ENCODE measurements at regions not wholly inside any gene's neighbourhood (a gene's known extent, or its start where the extent isn't known, plus 50 kb on each side); places are given as distances from the start of the nearest gene placed in this dataset.

DNA sequence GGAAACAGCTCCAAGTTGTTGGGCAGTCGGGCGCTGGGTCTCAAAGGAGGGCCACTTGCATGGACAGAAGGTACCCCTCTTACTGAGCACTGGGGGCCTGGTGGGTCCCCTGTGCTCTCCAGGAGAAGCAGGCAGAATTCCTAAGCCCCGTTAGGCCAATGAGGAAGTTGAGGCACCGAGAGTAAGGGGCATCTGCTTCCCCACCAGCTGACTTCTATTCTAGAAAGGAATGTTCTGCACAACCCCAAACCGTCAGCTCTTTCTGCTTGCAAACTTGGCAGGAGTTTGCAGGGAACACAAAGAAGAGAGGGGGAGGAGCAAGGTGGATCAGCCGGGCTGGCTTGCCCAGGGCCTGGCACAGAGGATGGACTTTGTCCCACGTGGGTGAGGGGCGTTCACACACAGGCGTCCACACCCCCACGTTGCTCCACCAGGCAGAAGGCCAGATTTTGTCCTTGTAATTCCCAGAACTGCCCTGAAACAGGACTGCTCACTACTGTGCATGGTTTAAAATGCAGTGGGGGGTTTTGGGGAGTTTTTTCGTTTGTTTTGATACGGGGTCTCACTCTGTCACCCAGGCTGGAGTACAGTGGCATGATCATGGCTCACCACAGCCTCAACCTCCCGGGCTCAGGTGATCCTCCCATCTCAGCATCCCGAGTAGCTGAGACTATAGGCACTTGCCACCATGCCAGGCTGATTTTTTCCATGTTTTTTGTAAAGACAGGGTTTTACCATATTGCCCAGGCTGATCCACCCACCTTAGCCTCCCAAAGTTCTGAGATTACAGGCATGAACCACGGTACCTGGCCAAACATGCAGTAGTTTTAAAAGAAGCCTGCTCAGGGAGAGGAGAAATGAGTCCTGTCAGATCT is 93.3 kb downstream of the SNX5 start:
- ChIA-PET POLR2A (interaction anchor here (0.7 to 14.0 kb wide), 22 partner anchors 12 to 305 kb away, joined by 3 to 763 read pairs (median 4); partner anchors contain the start of genes DSTN, KAT14, PET117 and RRBP1), CTCF (ENCODE audit: low intra/inter-chr PET ratio, low total read pairs) (interaction anchor here (1.3 kb wide), 1 partner anchor 23 kb away, joined by 3 read pairs; no protein-coding TSS in a partner anchor)
- in situ Hi-C loops (cut with HindIII; ENCODE audit: extremely low pct_ligation_motif_present, low pct_unique_long_range_greater_than_20kb) (no loop called here), intact Hi-C loops (cut with micrococcal nuclease; ENCODE audit: unreplicated experiment) (loop anchor here (1.0 to 5.0 kb wide), 3 partner anchors 11 to 68 kb away; no protein-coding TSS in a partner anchor)
- Histone ChIP-seq H3K4me3 (replicated peaks in 1 of 3; ENCODE audit: insufficient read depth in 1 of 3, low read depth in 2 of 3, low read length in 3 of 3) (peak overlapping the region in 2 of 3 experiments; percentile 1 to 51; a peak in 3 of 6 replicates), H3K4me1 (ENCODE audit: insufficient read depth, low read length) (peaks cover 93% of the 10 kb centered on the region), H3K4me2 (ENCODE audit: low read depth, low read length) (peak overlapping the region; percentile 74), H3K27ac (ENCODE audit: extremely low read length, insufficient read depth, low read length) (peak overlapping the region; percentile 78), H3K9me3 (ENCODE audit: low read length) (no peaks in the 10 kb centered on the region), H3K9ac (ENCODE audit: insufficient read depth, low read depth, low read length) (peak overlapping the region; percentile 60), H2AFZ (ENCODE audit: low read length) (no peak overlapping the region), H3K79me2 (ENCODE audit: insufficient read depth, low read length) (peaks cover 8% of the 10 kb centered on the region), H3K27me3 (ENCODE audit: control insufficient read depth in 1 of 2, insufficient read depth in 2 of 2, low read length in 2 of 2) (no peaks in the 10 kb centered on the region), H3K36me3 (replicated peaks in 1 of 2; ENCODE audit: control insufficient read depth in 1 of 2, insufficient read depth in 2 of 2, low read length in 2 of 2) (no peaks in the 10 kb centered on the region), H4K20me1 (ENCODE audit: insufficient read depth, low read length) (no peaks in the 10 kb centered on the region)
- ATAC-seq (peak; percentile 59), FAIRE-seq (peak; percentile 80), DNase-seq (ENCODE audit: low spot score) (peak; percentile 92)
- no TSS peak for BruUV-seq (replicated peaks)
- WGBS (ENCODE audit: low lambda C conversion rate): 11% methylated on average over 15 of the region's 15 CpGs
- no peak for TF ChIP-seq ZNF672 (CRISPR knock-in tag; IDR thresholded peaks at IDR 0.05)
- no peak for TF ChIP-seq NFRKB (IDR thresholded peaks at IDR 0.05)
- peak; percentile 87 for TF ChIP-seq ARNTL (CRISPR knock-in tag; IDR thresholded peaks at IDR 0.05)
- TF ChIP-seq, protein P1, sequence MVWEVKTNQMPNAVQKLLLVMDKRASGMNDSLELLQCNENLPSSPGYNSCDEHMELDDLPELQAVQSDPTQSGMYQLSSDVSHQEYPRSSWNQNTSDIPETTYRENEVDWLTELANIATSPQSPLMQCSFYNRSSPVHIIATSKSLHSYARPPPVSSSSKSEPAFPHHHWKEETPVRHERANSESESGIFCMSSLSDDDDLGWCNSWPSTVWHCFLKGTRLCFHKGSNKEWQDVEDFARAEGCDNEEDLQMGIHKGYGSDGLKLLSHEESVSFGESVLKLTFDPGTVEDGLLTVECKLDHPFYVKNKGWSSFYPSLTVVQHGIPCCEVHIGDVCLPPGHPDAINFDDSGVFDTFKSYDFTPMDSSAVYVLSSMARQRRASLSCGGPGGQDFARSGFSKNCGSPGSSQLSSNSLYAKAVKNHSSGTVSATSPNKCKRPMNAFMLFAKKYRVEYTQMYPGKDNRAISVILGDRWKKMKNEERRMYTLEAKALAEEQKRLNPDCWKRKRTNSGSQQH (CRISPR knock-in tag; IDR thresholded peaks at IDR 0.05; ENCODE audit: low read depth): no peak; the same call in 1 of the 2 replicates
- peak; percentile 67; the same call in 1 of the 2 replicates for TF ChIP-seq HNF1B (CRISPR knock-in tag; IDR thresholded peaks at IDR 0.05)
- no peak for TF ChIP-seq TOPORS (CRISPR knock-in tag; IDR thresholded peaks at IDR 0.05)
- TF ChIP-seq ZNF564 (CRISPR knock-in tag; IDR thresholded peaks at IDR 0.05): peak; percentile 85
- no peak for TF ChIP-seq ZNF407 (CRISPR knock-in tag; IDR thresholded peaks at IDR 0.05; ENCODE audit: not compliant biosample characterization)
- peak; percentile 77; the same call in 1 of the 2 replicates for TF ChIP-seq TSC22D2 (CRISPR knock-in tag; IDR thresholded peaks at IDR 0.05; ENCODE audit: borderline replicate concordance)
- no peak for TF ChIP-seq ZNF83 (CRISPR knock-in tag; IDR thresholded peaks at IDR 0.05; ENCODE audit: borderline replicate concordance)
- peak; percentile 31; the same call in 1 of the 2 replicates for TF ChIP-seq NFYC (CRISPR knock-in tag; IDR thresholded peaks at IDR 0.05)
- peak; percentile 40 for TF ChIP-seq TGIF2 (CRISPR knock-in tag; IDR thresholded peaks at IDR 0.05)

All from HepG2 (cell line).